ENCODE measurements at regions not wholly inside any gene's neighbourhood (a gene's known extent, or its start where the extent isn't known, plus 50 kb on each side); places are given as distances from the start of the nearest gene placed in this dataset.

DNA sequence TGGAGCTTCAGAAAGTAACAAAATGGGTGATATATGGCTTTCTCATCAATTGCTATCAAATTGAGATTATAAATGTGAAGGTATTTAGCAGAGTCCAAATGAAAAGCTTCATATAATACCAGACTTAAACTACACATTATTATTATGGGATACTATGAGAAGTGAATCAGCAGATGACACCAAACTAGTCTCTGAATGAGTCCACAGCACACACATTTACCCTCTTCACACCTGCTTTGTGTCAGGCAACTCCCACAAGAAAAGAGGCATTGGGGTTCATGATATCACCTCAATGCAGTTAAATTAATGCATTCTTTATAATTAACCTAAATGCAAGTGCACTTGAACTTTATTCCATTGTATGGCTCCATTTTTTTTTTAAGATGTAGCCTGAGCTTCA is 330.5 kb downstream of the BCL11B start:
- H3K36me3 ChIP-seq (ENCODE audit: control insufficient read depth in 2 of 3, insufficient read depth in 3 of 3, low read length in 3 of 3): no peaks in the 10 kb centered on the region
- H3K4me1 ChIP-seq (ENCODE audit: control insufficient read depth in 2 of 3, insufficient read depth in 2 of 3, low read depth in 1 of 3, low read length in 3 of 3): no peaks in the 10 kb centered on the region
- H3K9ac ChIP-seq (ENCODE audit: low read length in 3 of 3): no peak overlapping the region
- no peak for FAIRE-seq
- peaks cover 0 to 3% (median 0%) of the 10 kb centered on the region in 3 donors for H3K9me3 ChIP-seq (ENCODE audit: control insufficient read depth in 2 of 3, insufficient read depth in 1 of 3, low read length in 3 of 3)
- no peak overlapping the region for H3K4me3 ChIP-seq (ENCODE audit: low read length in 3 of 3)
- DNase-seq: no peak
- intact Hi-C loops (cut with DNase I): no loop called here
- H3K27me3 ChIP-seq (ENCODE audit: control insufficient read depth, insufficient read depth, low read length): no peaks in the 10 kb centered on the region
- TF ChIP-seq, protein P1, sequence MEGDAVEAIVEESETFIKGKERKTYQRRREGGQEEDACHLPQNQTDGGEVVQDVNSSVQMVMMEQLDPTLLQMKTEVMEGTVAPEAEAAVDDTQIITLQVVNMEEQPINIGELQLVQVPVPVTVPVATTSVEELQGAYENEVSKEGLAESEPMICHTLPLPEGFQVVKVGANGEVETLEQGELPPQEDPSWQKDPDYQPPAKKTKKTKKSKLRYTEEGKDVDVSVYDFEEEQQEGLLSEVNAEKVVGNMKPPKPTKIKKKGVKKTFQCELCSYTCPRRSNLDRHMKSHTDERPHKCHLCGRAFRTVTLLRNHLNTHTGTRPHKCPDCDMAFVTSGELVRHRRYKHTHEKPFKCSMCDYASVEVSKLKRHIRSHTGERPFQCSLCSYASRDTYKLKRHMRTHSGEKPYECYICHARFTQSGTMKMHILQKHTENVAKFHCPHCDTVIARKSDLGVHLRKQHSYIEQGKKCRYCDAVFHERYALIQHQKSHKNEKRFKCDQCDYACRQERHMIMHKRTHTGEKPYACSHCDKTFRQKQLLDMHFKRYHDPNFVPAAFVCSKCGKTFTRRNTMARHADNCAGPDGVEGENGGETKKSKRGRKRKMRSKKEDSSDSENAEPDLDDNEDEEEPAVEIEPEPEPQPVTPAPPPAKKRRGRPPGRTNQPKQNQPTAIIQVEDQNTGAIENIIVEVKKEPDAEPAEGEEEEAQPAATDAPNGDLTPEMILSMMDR (IDR thresholded peaks at IDR 0.05; ENCODE audit: borderline replicate concordance, extremely low read depth, insufficient read depth): no peak
- no peak overlapping the region for H3K27ac ChIP-seq (ENCODE audit: low read depth in 2 of 2, low read length in 2 of 2)

DNA sequence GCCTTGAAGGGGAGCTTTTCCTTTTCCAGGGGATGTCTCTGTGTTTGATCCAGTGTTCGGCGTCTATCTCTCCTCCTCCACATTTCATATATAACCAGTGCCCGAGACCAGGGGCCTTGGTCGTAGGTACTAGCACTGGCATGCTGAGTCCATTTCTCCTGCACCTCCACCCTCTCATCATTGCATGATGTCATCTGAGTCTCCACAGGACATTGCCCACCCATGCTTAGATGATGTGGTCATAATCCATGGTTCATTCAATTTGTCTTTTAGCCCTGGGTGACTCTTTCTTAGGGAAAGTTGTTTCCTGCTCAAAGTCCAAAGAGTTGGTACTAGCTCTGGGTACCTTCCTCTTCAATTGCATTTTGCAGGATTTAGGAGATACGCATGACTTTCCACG is 328.1 kb downstream of the BCL11B start:
- TF ChIP-seq, protein P1 (IDR thresholded peaks at IDR 0.05; ENCODE audit: borderline replicate concordance, extremely low read depth, insufficient read depth): no peak
- DNase-seq (no peak), FAIRE-seq (no peak)
- Histone ChIP-seq H3K4me3 (ENCODE audit: low read length in 3 of 3) (no peak overlapping the region), H3K27me3 (ENCODE audit: control insufficient read depth, insufficient read depth, low read length) (no peaks in the 10 kb centered on the region), H3K9me3 (ENCODE audit: control insufficient read depth in 2 of 3, insufficient read depth in 1 of 3, low read length in 3 of 3) (no peaks in the 10 kb centered on the region), H3K27ac (ENCODE audit: low read depth in 2 of 2, low read length in 2 of 2) (no peak overlapping the region), H3K4me1 (ENCODE audit: control insufficient read depth in 2 of 3, insufficient read depth in 2 of 3, low read depth in 1 of 3, low read length in 3 of 3) (no peaks in the 10 kb centered on the region), H3K36me3 (ENCODE audit: control insufficient read depth in 2 of 3, insufficient read depth in 3 of 3, low read length in 3 of 3) (no peaks in the 10 kb centered on the region), H3K9ac (ENCODE audit: low read length in 3 of 3) (no peak overlapping the region)
- intact Hi-C loops (cut with DNase I): no loop called here

DNA sequence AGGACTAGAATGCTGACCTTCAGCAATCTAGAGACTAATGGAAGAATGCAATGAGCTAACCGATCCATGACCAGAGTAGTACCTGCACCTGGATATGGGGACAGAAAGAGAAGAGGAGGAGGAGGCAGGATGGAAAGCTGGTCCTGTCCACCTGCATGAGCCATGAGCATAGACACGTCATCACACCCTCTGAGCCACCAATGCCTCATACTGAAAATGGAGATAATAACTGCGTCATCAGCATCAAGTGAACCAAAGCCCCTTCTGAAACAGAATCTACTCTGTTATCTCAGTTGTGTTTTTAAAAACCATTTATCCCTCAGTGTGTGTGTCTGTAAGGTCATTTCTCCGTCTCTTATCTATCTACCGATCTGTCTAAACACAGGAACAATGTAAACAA is 327.0 kb downstream of the BCL11B start:
- no peaks in the 10 kb centered on the region for H3K9me3 ChIP-seq (ENCODE audit: control insufficient read depth in 2 of 3, insufficient read depth in 1 of 3, low read length in 3 of 3)
- TF ChIP-seq, protein P1 (IDR thresholded peaks at IDR 0.05; ENCODE audit: borderline replicate concordance, extremely low read depth, insufficient read depth): no peak
- H3K4me3 ChIP-seq (ENCODE audit: low read length in 3 of 3): no peak overlapping the region
- H3K36me3 ChIP-seq (ENCODE audit: control insufficient read depth in 2 of 3, insufficient read depth in 3 of 3, low read length in 3 of 3): no peaks in the 10 kb centered on the region
- no peaks in the 10 kb centered on the region for H3K4me1 ChIP-seq (ENCODE audit: control insufficient read depth in 2 of 3, insufficient read depth in 2 of 3, low read depth in 1 of 3, low read length in 3 of 3)
- no peak overlapping the region for H3K9ac ChIP-seq (ENCODE audit: low read length in 3 of 3)
- no peak for DNase-seq
- H3K27me3 ChIP-seq (ENCODE audit: control insufficient read depth, insufficient read depth, low read length): no peaks in the 10 kb centered on the region
- no peak overlapping the region for H3K27ac ChIP-seq (ENCODE audit: low read depth in 2 of 2, low read length in 2 of 2)
- FAIRE-seq: no peak
- intact Hi-C loops (cut with DNase I): no loop called here

Data from kidney (tissue), 13 donors.